Putamen (tissue), 1 donor: ENCODE measurements at regions not wholly inside any gene's neighbourhood (a gene's known extent, or its start where the extent isn't known, plus 50 kb on each side); places are given as distances from the start of the nearest gene placed in this dataset.

Experiments used
- DNase-seq: peaks from one replicate; pipeline ENCODE4 v3.0.0-alpha.2; 2016; ENCODE audit warnings: low spot score

GRCh38 chr4:22949161-22949855 lies 256.6 kb downstream of the GBA3 start:
- peak; percentile 71 for DNase-seq

DNA sequence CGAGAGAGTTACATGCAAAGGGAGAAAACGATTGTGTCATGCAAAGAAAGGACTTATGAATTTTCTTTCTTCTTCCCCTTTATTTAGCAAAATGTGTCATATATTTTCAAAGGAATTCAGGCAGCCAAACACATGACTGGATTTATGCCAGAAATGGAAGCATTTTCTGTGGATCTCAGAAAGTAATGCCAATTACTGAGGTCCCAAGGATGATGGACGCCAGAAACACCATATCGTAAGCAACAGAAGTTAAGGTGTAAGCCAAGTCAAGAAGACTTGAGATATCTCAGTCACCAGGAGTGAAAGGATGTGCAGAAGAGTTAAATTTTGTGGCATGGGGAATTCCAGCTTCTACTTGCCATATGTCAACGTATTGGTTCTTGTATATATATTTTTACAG lies 255.1 kb downstream of the GBA3 start:
- DNase-seq = no peak

- DNase-seq = no peak
Measured at GRCh38 chr4:22942920-22943559, 250.3 kb downstream of the GBA3 start.

DNA sequence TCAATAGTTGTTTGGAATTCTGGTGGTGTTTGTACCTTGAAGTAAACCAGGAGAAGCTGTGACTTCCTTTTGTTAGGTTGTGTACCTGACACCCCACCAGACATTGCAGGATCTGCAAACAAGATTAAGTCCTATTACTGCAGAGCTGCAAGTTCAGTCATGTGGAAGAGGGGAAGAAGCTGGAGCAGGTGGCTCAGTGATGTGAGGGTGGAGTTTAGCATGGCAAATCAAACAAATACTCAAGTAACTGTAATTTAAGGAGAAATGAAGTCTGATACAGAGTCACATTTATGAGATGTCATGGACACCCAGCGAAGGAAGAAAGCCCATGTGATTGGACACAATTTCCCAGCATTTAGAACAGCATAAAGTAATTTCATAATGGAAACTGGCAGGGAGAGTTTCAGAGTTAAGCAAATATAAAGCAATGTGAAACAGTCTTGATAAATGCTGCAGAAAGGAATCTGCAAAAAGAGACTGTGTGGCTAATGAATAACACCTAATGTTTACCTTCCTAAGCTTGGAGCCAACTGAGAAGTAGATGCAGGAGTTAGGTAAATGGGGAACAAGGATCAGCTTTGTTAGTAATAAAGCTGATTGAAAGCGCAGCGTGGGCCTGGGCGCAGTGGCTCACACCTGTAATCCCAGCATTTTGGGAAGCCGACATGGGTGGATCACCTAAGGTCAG lies 249.1 kb downstream of the GBA3 start:
- DNase-seq = no peak

DNA sequence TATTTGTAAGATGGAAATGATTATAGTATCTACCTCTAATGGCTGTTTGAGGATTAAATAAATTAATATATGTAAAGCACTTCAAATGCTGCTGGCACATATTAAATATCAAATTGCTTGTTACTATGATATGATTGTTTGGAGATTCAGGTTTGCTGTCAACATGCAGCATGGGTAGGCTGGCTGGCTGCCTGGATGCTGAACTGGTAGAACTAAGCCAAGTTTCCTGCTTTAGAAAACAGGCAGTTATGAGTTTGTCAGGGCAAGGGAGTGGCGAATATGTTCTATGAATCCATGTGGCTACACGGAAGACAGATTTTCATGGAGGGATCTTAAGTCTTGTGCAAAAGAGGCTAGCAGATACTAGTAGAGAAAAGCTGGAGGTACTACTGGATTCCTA lies 239.6 kb downstream of the GBA3 start:
- no peak for DNase-seq

GRCh38 chr4:22922426-22922825 lies 229.7 kb downstream of the GBA3 start:
- DNase-seq = no peak

GRCh38 chr4:22921936-22922335 lies 229.2 kb downstream of the GBA3 start:
- no peak for DNase-seq

GRCh38 chr4:22911285-22911684 lies 218.5 kb downstream of the GBA3 start:
- no peak for DNase-seq

DNA sequence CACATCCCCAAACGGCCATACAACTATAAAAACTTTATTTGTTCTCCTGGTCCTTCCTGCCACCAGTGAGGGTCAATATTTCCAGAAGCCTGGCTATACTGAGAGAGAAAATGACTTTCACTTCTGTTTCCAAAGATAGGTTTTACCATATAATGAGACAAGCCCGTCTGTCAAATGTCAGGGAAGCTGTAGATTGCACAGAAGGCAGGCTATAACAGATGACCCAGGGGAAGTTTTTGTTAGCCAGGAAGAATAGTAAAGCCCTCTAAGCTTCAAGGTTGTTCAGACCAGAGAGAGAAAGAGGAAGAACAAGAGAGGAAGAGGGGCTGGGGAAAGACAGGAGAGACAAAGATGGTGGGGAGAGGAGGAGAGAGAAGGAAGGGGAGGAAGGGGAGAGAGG lies 217.5 kb downstream of the GBA3 start:
- DNase-seq = no peak

GRCh38 chr4:22906045-22906444 lies 213.3 kb downstream of the GBA3 start:
- DNase-seq = no peak

- DNase-seq = peak; percentile 5
Measured at GRCh38 chr4:22903913-22904312, 211.2 kb downstream of the GBA3 start.

- no peak for DNase-seq
Measured at GRCh38 chr4:22901631-22902030, 208.9 kb downstream of the GBA3 start.

DNA sequence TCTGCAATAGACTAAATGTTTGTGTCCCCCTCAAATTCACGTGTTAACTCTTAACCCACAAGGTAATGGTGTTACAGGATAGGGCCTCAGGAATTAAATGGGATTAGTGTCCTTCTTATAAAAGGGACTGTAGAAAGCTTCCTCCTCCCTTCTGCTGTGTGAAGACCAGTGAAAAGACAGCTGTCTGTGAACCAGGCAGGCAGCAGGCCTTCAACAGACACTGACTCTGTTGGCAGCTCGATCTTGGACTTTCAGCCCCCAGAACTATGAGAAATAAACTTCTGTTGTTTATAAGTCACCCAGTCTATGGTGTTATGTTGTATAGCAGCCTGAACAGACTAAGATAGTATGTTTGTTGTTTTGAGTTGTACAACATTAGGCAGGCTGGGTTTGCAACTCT lies 208.1 kb downstream of the GBA3 start:
- DNase-seq = no peak

GRCh38 chr4:22897520-22898108 lies 204.9 kb downstream of the GBA3 start:
- DNase-seq = peak; percentile 27

GRCh38 chr4:22895482-22895881 lies 202.7 kb downstream of the GBA3 start:
- no peak for DNase-seq

- DNase-seq = no peak
Measured at GRCh38 chr4:22884157-22884556, 191.4 kb downstream of the GBA3 start.

DNA sequence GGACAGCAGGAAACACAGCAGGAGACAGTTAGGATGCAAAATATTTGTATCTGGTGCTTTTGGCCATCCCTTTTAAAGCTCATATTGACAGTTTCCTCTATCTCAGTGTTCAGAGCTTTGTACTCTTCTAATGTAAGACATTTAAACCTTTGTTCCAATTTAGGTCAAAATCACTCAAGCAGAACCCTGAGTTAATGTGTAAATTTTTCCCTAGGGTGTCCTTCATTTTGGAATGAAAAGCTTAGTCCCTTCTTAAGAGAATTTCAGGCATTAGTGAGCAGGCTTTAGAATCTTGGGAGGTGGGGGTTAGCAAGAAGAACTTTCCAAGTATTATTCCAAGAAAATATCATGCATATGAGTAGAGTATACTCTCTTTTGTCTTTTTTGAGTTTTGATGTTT lies 188.7 kb downstream of the GBA3 start:
- no peak for DNase-seq

- DNase-seq = no peak
Measured at GRCh38 chr4:22877486-22878052, 184.8 kb downstream of the GBA3 start.

DNA sequence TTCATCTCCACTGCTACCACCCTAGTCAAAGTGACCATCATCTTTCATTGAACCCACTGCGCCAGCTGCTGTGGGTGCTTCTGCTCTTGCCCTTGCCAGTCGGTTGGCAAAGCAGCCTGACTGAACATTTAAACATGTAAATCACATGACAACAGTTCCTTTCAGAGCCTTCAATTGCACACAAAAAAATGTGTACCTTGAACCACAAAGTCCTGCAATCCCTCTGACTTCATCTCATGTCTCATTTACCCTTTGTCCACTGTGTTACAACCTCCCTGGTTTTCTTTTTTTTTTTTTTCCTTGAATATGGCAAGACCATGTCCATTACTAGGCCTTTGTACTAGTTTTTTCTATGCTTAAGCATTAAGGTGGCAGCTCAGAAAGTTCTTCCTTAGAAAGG lies 183.5 kb downstream of the GBA3 start:
- DNase-seq = no peak

- DNase-seq = no peak
Measured at GRCh38 chr4:22875587-22876257, 183.0 kb downstream of the GBA3 start.

- DNase-seq = no peak
Measured at GRCh38 chr4:22874334-22874912, 181.7 kb downstream of the GBA3 start.

GRCh38 chr4:22873899-22874298 lies 181.2 kb downstream of the GBA3 start:
- no peak for DNase-seq
